Progenitor cell of endocrine pancreas (in vitro differentiated cells): ENCODE measurements at regions not wholly inside any gene's neighbourhood (a gene's known extent, or its start where the extent isn't known, plus 50 kb on each side); places are given as distances from the start of the nearest gene placed in this dataset.

Experiments
- DNase-seq: peaks from one replicate; pipeline ENCODE4 v3.0.0; 2021; ENCODE audit warnings: low spot score; ENCODE audit not compliant: unreplicated experiment
- H3K27ac Mint-ChIP-seq: 2 replicates; pipeline ENCODE4 v1.8.0; 2021; ENCODE audit warnings: mild to moderate bottlenecking, moderate library complexity, mixed read lengths
- H3K27me3 Mint-ChIP-seq: 2 replicates; pipeline ENCODE4 v1.8.0; 2021; ENCODE audit warnings: mixed read lengths
- H3K36me3 Mint-ChIP-seq: 2 replicates; pipeline ENCODE4 v1.8.0; 2022; ENCODE audit warnings: mixed read lengths; ENCODE audit not compliant: insufficient read depth
- H3K4me1 Mint-ChIP-seq: 2 replicates; pipeline ENCODE4 v1.8.0; 2021; ENCODE audit warnings: low read depth, mixed read lengths
- H3K4me3 Mint-ChIP-seq: 2 replicates; pipeline ENCODE4 v1.8.0; 2021; ENCODE audit warnings: low read depth, mild to moderate bottlenecking, moderate library complexity, mixed read lengths
- H3K9me3 Mint-ChIP-seq: 2 replicates; pipeline ENCODE4 v1.8.0; 2021; ENCODE audit warnings: low read depth, mixed read lengths
- TF ChIP-seq, protein P1 (sequence below): fragments of 200-600 bp; sonication (generic); IDR thresholded peaks from one replicate; pipeline ENCODE4 v1.5.0; 2021; ENCODE audit warnings: antibody characterized with exemption, mild to moderate bottlenecking; ENCODE audit not compliant: unreplicated experiment

DNA sequence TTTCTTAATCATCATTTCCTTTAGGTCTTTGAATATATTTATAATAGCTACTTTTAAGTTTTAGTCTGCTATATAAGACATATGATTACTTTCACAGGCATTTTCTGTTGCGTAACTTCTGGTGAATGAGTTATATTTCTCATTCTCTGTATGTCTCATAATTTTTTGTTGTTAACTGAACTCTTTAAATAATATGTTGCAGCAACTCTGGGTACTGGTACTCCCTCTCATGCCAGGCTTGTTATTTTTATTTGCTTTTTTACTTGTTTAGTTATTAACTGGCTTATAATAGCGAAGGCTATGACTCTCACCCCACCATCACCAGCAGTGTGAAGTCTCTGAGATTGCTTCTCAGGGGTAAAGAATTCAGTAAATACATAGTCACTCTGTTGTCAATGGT is 524.2 kb upstream of the CHORDC1 start:
- Mint-ChIP-seq H3K4me1 (no peaks in the 10 kb centered on the region), H3K4me3 (no peak overlapping the region), H3K36me3 (no peaks in the 10 kb centered on the region), H3K9me3 (peaks cover 18% of the 10 kb centered on the region), H3K27ac (no peak overlapping the region), H3K27me3 (peaks cover 4% of the 10 kb centered on the region)
- no peak for DNase-seq
- TF ChIP-seq, protein P1, sequence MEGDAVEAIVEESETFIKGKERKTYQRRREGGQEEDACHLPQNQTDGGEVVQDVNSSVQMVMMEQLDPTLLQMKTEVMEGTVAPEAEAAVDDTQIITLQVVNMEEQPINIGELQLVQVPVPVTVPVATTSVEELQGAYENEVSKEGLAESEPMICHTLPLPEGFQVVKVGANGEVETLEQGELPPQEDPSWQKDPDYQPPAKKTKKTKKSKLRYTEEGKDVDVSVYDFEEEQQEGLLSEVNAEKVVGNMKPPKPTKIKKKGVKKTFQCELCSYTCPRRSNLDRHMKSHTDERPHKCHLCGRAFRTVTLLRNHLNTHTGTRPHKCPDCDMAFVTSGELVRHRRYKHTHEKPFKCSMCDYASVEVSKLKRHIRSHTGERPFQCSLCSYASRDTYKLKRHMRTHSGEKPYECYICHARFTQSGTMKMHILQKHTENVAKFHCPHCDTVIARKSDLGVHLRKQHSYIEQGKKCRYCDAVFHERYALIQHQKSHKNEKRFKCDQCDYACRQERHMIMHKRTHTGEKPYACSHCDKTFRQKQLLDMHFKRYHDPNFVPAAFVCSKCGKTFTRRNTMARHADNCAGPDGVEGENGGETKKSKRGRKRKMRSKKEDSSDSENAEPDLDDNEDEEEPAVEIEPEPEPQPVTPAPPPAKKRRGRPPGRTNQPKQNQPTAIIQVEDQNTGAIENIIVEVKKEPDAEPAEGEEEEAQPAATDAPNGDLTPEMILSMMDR, result no peak

DNA sequence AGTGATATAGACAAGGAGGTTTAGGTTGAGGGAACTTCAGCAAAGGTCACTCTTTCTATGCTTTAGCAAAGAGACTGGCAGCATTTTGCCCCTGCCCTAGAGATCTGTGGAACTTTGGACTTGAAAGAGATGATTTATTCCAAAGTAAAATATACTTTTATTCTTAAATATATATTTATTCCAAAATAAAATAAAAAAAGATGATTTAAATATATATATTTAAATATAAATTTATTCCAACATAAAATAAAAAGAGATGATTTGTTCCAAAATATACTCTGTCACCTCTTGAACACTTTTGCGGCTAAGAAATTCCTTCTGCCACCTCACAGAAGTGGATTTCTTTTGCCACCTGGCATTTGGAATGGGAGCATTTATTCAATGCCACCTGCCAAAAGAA is 521.3 kb upstream of the CHORDC1 start:
- TF ChIP-seq, protein P1, result no peak
- H3K27ac Mint-ChIP-seq, result no peak overlapping the region

DNA sequence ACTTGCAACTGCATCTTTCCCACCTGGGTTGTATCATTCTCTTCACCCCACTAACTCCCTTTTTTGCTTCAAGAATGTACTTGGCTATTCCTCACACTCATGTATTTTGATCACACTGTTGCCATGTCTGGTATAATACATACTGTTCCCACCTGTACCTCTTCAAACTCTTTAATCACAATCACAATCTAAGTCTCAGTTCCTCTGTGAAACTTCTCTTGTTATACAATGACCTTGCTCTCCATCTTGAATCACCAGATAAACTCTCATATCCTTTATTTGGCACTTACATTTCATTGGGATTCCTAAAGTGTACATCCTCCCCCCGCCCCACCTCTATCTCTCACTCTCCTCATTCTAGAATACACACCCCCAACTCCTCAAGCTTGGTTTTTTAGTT is 516.0 kb upstream of the CHORDC1 start:
- Mint-ChIP-seq H3K27me3 (peaks cover 40% of the 10 kb centered on the region), H3K27ac (no peak overlapping the region), H3K4me1 (peaks cover 13% of the 10 kb centered on the region), H3K4me3 (no peak overlapping the region), H3K36me3 (no peaks in the 10 kb centered on the region), H3K9me3 (peaks cover 3% of the 10 kb centered on the region)
- TF ChIP-seq, protein P1, result no peak
- no peak for DNase-seq

More for the DNA sequence above, 521.3 kb upstream of the CHORDC1 start:
- H3K36me3 Mint-ChIP-seq, result no peaks in the 10 kb centered on the region
- no peak for DNase-seq
- H3K4me3 Mint-ChIP-seq, result no peak overlapping the region
- H3K4me1 Mint-ChIP-seq, result no peaks in the 10 kb centered on the region
- peaks cover 18% of the 10 kb centered on the region for H3K27me3 Mint-ChIP-seq
- peaks cover 18% of the 10 kb centered on the region for H3K9me3 Mint-ChIP-seq

DNA sequence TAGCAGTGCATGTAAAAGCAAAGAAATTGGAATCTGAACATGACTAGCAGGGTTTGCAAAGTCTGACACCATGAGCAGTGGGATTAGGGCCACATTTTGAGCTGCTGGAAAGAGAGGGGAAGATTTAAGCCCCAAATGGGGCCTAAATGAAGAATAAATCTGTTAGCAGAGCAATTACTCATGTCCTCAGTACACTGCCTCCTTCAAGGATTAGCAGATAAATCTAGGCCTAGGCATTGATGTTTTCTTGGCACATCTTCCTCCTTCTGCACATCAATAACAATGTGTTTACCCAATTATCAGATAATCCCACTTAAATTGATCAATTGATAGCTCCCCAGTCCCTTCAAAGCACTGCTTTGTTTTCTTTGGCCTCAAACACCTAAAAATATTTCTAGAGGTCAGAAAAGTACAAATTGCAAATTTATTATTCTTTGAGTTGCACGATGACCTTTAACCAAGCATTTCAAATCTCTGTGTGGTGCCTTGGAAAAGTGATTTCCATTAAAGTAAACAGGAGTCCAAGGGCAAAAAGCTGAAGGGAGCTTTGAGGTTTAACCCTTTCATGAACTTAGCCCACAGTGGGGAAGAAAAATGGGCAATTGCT is 514.7 kb upstream of the CHORDC1 start:
- Mint-ChIP-seq H3K4me1 (peaks cover 13% of the 10 kb centered on the region), H3K27ac (peak overlapping the region; percentile 18), H3K4me3 (no peak overlapping the region), H3K27me3 (peaks cover 46% of the 10 kb centered on the region), H3K9me3 (no peaks in the 10 kb centered on the region), H3K36me3 (no peaks in the 10 kb centered on the region)
- TF ChIP-seq, protein P1, result no peak
- no peak for DNase-seq

DNA sequence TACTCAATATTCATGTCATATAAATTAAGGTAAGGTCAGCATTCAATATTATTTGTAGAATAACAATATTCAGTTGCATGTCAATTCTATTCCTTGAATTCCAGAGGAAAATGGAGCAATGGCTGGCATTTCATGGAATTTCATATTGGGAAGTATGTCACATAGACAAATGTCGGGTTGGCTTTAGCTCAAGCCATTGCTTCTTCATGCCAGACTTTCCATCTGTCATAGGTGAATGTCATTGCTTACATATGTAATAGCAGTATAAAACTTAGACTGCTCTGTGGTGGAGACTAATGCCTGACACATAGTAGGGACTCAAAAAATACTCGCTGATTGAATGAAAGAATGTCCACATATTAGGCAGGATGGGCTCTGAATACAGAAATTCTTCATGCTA is 509.6 kb upstream of the CHORDC1 start:
- H3K4me3 Mint-ChIP-seq, result no peak overlapping the region
- no peak overlapping the region for H3K27ac Mint-ChIP-seq
- TF ChIP-seq, protein P1, result no peak
- no peaks in the 10 kb centered on the region for H3K36me3 Mint-ChIP-seq
- H3K9me3 Mint-ChIP-seq, result peaks cover 8% of the 10 kb centered on the region
- peaks cover 41% of the 10 kb centered on the region for H3K27me3 Mint-ChIP-seq
- H3K4me1 Mint-ChIP-seq, result peaks cover 5% of the 10 kb centered on the region
- no peak for DNase-seq
